Immature natural killer cell (primary cell): ENCODE measurements at regions not wholly inside any gene's neighbourhood (a gene's known extent, or its start where the extent isn't known, plus 50 kb on each side); places are given as distances from the start of the nearest gene placed in this dataset.

Experiments
- DNase-seq, 3 donors: peaks; one replicate each; pipeline ENCODE4 v3.0.0; 2022; ENCODE audit warnings: mixed read lengths in 1 of 3
- H3K27ac Mint-ChIP-seq, 6 donors: one replicate each; pipeline ENCODE4 v1.8.0; 2020; ENCODE audit warnings: mixed read lengths in 6 of 6, mild to moderate bottlenecking in 5 of 6, inconsistent platforms in 4 of 6, moderate library complexity in 3 of 6
- H3K27me3 Mint-ChIP-seq, 3 donors: one replicate each; pipeline ENCODE4 v1.8.0; 2020 to 2021; ENCODE audit warnings: low read depth in 3 of 3, mild to moderate bottlenecking in 3 of 3, mixed read lengths in 3 of 3, moderate library complexity in 3 of 3, inconsistent platforms in 1 of 3
- H3K36me3 Mint-ChIP-seq, 3 donors: one replicate each; pipeline ENCODE4 v1.8.0; 2020; ENCODE audit warnings: mixed read lengths in 3 of 3, inconsistent platforms in 2 of 3, mild to moderate bottlenecking in 2 of 3
- H3K4me1 Mint-ChIP-seq, 2 donors: one replicate each; pipeline ENCODE4 v1.8.0; 2020; ENCODE audit warnings: inconsistent platforms in 2 of 2, mild to moderate bottlenecking in 2 of 2, mixed read lengths in 2 of 2, moderate library complexity in 1 of 2
- H3K4me3 Mint-ChIP-seq, 5 donors: one replicate each; pipeline ENCODE4 v1.8.0; 2020; ENCODE audit warnings: mild to moderate bottlenecking in 5 of 5, mixed read lengths in 5 of 5, inconsistent platforms in 3 of 5, moderate library complexity in 3 of 5
- H3K9me3 Mint-ChIP-seq, 6 donors: one replicate each; pipeline ENCODE4 v1.8.0; 2020; ENCODE audit warnings: mild to moderate bottlenecking in 6 of 6, mixed read lengths in 6 of 6, inconsistent platforms in 4 of 6, moderate library complexity in 3 of 6

DNA sequence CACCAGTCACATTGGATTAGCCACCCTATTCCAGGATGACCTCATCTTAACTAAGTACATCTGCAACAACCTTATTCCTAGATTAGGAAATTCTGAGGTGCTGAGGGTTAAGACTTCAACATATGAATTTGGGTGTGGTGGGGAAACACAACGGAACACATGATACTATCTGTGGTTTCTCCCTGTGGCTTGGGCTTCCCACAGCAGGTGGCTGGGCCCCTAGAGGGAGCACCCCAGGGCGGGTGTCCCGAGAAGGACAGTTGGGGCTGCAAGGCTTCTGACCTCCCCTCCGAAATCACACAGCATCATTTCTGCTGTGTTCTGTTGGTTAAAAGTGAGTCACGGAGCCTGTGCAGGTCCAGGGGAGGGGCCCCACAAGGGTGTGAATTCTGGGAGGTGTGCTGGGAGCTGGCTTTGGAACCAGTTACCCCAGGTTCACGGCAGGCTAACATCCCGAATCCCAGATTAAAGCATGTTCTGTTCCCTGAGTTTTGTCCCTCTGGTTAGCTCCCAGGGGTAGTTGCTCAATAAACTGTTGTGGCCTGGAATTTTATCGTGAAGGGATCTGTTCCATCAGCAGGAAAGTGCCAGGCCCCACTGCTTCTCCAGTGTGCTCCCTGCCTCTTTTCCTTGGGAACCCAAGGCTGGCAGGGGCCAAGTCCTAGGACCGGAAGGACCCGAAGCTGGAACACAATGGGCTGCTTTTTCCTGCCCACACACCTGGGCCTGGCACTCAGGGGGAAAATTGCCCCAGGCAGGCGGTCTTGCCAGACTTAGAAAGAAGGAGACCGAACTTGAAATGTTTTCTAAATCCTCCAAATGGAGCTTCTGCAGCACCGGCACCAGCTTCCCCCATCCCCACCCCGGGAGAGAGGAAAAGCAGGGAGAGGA, 154.0 kb upstream of the WNT4 start:
- no peak overlapping the region for H3K27ac Mint-ChIP-seq
- no peaks in the 10 kb centered on the region for H3K36me3 Mint-ChIP-seq
- peaks cover 9 to 31% (median 16%) of the 10 kb centered on the region in 3 donors for H3K27me3 Mint-ChIP-seq
- no peaks in the 10 kb centered on the region for H3K9me3 Mint-ChIP-seq
- H3K4me1 Mint-ChIP-seq, result no peaks in the 10 kb centered on the region
- DNase-seq, result no peak
- H3K4me3 Mint-ChIP-seq, result no peak overlapping the region

DNA sequence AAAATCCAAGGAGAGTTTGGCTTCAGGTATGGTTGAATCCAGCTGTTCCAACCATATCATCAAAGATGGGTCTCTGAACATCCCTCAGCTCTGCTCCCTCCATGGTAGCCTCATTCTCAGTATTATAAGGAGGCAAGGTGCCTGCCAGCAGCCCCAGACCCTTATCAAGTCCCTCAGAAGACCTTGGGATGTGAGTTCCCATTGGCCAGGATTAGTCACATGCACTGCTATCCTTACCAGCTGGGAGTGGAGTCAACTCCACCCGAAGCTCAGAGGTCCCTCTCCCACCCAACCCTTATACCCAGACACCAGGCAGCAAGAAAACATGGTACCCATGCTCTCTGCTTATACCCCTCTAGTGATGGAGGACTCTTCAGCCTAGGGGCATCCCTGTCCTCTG, 153.7 kb upstream of the ZBTB40 start:
- Mint-ChIP-seq H3K36me3 (no peaks in the 10 kb centered on the region), H3K27ac (no peak overlapping the region), H3K4me3 (no peak overlapping the region), H3K4me1 (no peaks in the 10 kb centered on the region), H3K9me3 (no peaks in the 10 kb centered on the region), H3K27me3 (peaks cover 10 to 32% (median 16%) of the 10 kb centered on the region in 3 donors)
- DNase-seq, result no peak

DNA sequence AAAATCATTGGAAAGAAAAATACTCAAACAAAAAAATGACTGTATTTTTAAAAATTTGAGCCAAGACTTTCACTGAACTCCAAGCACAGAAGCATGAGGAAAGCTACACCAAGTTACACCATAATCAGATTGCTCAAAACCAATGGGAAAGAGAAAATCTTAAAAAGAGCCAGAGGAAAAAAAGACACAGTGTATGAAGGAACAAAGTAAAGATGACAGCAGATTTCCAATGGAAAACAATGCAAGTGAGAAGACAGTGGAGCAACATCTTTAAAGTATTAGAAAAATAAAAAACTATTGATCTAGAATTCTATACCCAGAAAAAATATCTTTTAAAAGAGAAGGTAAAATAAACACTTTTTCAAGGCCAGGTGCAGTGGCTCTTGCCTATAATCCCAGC, 147.8 kb upstream of the ZBTB40 start:
- Mint-ChIP-seq H3K4me3 (no peak overlapping the region), H3K27me3 (peaks cover 11 to 16% (median 12%) of the 10 kb centered on the region in 3 donors), H3K27ac (no peak overlapping the region), H3K9me3 (peaks cover 0 to 5% (median 0%) of the 10 kb centered on the region in 6 donors), H3K36me3 (no peaks in the 10 kb centered on the region), H3K4me1 (no peaks in the 10 kb centered on the region)
- no peak for DNase-seq

DNA sequence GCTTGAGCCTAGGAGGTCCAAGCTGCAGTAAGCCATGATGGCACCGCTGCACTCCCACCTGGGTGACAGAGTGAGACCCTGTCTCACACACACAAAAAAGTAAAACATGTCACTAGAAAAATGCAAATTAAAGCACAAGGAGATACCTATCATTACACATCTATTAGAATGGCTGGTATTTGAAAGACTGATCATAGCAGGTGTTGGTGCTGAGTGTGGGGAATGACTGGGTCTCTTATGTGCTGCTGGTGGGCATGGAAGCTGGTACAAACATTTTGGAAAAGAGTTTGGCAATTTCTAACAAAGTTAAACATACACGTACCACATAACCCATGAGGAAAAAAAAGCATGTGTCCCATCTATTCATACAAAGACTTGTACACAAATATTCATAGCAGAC, 142.1 kb upstream of the ZBTB40 start:
- Mint-ChIP-seq H3K9me3 (peaks cover 0 to 5% (median 0%) of the 10 kb centered on the region in 6 donors), H3K27ac (no peak overlapping the region), H3K4me3 (no peak overlapping the region), H3K36me3 (no peaks in the 10 kb centered on the region), H3K27me3 (peaks cover 5 to 8% (median 8%) of the 10 kb centered on the region in 3 donors), H3K4me1 (no peaks in the 10 kb centered on the region)
- DNase-seq, result no peak

DNA sequence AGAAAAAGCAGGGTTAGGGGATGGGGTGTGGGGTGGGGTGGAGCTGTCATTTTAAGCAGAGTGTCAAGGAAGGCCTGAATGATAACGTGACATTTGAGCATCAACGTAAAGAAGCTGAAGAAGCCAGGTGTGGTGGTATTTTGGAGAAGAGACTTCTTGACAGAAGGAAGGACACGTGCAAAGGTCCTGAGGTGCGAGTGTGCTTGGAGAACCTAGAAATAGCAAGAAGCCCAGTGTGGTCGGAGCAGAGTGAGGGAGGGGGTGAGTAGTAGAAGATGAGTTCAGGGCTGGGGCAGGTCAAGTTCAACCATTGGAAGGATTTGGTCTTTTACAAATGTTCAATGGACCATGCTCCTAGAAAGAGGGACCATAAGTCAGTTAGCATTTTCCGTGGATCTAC, 140.2 kb upstream of the ZBTB40 start:
- Mint-ChIP-seq H3K4me1 (no peaks in the 10 kb centered on the region), H3K27ac (no peak overlapping the region), H3K4me3 (no peak overlapping the region), H3K27me3 (peaks cover 3 to 7% (median 4%) of the 10 kb centered on the region in 3 donors), H3K9me3 (peaks cover 0 to 5% (median 0%) of the 10 kb centered on the region in 6 donors), H3K36me3 (no peaks in the 10 kb centered on the region)
- no peak for DNase-seq

DNA sequence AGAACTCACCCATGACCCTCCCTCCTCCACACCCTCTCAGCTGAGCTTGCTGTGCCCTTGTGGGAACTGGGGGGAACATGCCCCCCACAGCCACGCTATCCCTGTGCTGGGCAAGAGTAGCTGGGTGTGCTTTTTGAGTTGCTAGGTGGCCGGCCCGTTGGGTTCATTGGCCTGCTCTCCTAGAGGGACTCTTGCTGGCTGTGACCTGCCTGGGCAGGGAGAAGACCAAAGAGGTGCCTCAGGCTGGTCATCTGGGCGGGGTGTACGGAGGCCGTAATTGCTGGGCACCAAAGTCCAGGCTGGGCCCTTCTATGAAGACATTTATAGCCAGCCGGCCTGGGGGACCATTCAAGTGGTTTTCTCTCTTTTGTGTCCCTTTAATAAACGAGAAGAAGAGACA, 138.3 kb upstream of the ZBTB40 start:
- H3K27ac Mint-ChIP-seq, result no peak overlapping the region
- peaks cover 1 to 4% (median 2%) of the 10 kb centered on the region in 3 donors for H3K27me3 Mint-ChIP-seq
- DNase-seq, result no peak
- H3K4me1 Mint-ChIP-seq, result no peaks in the 10 kb centered on the region
- H3K36me3 Mint-ChIP-seq, result no peaks in the 10 kb centered on the region
- peaks cover 0 to 2% (median 0%) of the 10 kb centered on the region in 6 donors for H3K9me3 Mint-ChIP-seq
- H3K4me3 Mint-ChIP-seq, result no peak overlapping the region

DNA sequence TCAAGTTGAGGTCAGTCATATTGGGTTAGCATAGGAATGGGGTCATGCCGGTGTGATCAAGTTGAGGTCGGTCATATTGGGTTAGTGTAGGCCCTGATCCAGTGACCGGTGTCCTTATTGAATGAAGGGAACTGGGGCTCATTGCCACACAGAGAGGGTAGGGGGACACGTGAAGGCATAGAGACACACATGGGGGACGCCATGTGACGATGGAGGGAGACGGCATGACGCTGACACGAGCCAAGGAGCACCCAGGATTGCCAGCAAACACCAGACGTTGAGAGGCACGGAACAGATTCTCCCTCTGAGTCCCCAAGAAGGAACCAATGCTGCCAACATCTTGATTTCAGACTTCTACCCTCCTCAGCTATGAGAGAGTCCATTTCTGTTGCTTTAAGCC, 136.9 kb upstream of the ZBTB40 start:
- H3K9me3 Mint-ChIP-seq, result peaks cover 0 to 2% (median 0%) of the 10 kb centered on the region in 6 donors
- no peaks in the 10 kb centered on the region for H3K36me3 Mint-ChIP-seq
- H3K27me3 Mint-ChIP-seq, result peaks cover 1 to 6% (median 6%) of the 10 kb centered on the region in 3 donors
- no peak overlapping the region for H3K27ac Mint-ChIP-seq
- H3K4me3 Mint-ChIP-seq, result no peak overlapping the region
- no peaks in the 10 kb centered on the region for H3K4me1 Mint-ChIP-seq
- DNase-seq, result no peak

DNA sequence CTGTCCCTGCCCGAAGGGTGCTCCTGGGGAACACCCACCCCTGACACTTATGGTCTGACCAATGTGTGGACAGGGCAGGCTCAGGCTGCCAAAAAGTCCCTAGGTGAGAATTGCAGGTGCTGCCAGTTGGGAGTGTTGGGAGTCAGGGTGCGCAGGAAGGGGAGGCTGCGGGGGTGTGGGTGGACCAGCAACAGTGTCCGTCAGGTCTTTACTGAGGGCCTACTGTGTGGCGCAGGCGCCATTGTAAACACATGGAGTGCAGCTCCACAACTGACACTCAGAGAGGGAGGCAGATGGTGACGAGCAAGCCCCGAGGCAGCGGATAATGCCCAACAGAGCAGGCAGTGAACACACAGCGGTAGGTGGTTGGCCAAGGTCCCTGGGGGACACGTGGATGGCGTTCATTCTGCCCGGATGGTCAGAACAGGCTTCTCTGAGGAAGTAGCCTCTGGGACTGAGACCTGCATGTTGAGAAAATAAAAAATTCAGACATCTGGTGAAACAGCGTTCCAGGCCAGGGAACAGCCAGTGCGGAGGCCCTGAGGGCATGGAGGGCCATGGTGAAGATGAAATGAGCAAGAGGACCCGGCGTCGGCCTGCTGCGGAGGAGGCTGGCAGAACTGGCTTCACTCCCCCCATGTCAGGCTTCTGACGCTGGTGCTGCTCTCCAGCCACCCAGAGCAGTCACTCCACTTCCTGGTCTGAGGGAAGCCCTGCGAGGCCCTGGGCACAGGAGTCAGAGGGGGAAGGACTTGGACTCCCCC, 136.2 kb upstream of the ZBTB40 start:
- Mint-ChIP-seq H3K4me3 (no peak overlapping the region), H3K9me3 (peaks cover 0 to 2% (median 0%) of the 10 kb centered on the region in 6 donors), H3K27ac (no peak overlapping the region)

DNA sequence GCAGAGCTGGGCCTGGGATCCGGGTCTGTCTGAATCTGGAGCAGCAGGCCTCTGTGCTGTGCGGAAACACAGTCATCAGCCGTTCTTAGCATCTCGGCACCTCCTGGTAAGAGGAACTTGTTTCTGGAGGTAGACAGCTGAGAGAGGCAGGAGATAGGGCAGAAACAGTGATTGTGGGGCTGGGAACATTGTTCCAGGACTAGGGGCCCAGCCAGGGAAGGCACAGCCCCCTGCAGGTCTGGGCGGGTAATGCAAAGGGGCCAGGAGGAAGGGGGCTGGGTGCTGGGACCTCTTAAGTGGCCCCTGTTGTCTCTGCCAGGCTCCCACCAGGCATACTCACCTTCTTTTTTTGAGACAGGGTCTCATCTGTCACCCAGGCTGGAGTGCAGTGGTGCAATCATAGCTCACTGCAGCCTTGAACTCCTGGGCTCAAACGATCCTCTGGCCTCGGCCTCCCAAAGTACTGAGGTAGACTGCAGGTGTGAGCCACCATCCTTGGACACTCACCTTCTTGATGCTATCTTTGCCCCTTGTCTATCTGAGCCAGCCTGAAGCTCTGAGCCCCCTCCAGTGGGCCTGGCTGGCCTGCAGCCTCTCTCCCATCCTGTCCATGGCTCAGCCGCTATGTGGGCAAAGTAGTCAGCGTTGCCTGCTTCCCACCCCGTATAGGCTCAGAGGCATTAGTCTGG, 134.3 kb upstream of the ZBTB40 start:
- Mint-ChIP-seq H3K4me3 (no peak overlapping the region), H3K4me1 (no peaks in the 10 kb centered on the region)

More for the DNA sequence above, 136.2 kb upstream of the ZBTB40 start:
- Mint-ChIP-seq H3K4me1 (no peaks in the 10 kb centered on the region), H3K27me3 (peaks cover 2 to 6% (median 6%) of the 10 kb centered on the region in 3 donors), H3K36me3 (no peaks in the 10 kb centered on the region)
- DNase-seq, result no peak

DNA sequence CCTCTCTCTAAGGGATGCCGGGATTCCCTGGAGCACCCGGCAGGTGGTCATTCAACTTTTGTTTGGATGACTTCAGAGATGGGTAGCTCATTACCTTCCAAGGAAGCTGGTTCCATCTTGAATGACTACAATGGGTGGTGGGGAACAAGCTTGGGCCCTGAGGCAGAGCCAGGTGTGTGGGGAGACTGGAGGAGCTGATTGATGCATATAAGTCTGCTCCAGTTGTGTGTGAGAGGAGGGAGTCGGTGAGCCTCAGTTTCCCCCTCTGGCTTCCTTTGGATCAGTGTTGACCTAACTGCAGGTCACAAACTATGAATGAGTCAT, 133.8 kb upstream of the ZBTB40 start:
- Mint-ChIP-seq H3K27me3 (peaks cover 2 to 6% (median 6%) of the 10 kb centered on the region in 3 donors), H3K4me3 (no peak overlapping the region), H3K9me3 (no peaks in the 10 kb centered on the region), H3K4me1 (no peaks in the 10 kb centered on the region), H3K27ac (no peak overlapping the region), H3K36me3 (no peaks in the 10 kb centered on the region)
- DNase-seq, result no peak

More for the DNA sequence above, 134.3 kb upstream of the ZBTB40 start:
- Mint-ChIP-seq H3K27ac (peak overlapping the region in 1 of 6 donors; percentile 28), H3K36me3 (no peaks in the 10 kb centered on the region), H3K27me3 (peaks cover 2 to 6% (median 6%) of the 10 kb centered on the region in 3 donors), H3K9me3 (no peaks in the 10 kb centered on the region)
- no peak for DNase-seq

DNA sequence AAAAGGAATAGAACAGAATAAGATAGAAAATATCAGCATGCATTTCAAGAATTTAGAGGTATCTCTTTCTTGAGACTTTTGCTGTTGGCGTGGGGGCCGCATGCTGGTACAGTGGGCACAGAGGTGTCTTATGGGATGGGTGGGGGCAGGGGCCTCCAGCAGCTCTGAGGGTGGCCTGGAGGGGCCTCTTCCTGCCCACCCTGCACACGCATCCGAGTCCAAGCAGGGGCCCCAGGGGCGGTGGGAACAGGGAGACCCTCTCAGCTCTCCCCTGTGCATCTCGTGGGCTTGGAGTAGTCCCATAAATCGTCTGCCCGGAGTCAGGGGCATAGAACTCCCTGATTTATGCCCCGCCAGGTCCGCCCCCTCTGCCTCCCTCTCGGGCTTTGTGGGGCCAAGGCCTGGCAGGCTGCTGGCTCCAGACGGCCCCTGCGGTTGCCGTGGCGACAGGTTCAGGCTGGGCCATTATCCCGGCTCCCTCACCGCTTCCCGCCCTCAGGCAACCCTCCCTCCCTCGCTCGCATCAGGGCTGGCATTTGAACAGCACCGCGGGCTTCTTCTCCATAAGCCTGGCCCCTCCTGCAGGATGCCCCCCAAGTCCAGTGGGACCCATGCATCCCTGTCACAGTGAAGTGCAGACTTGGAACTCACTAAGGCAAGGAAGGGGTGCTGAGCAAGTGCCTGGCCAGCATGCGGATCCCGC, 133.2 kb upstream of the ZBTB40 start:
- Mint-ChIP-seq H3K9me3 (no peaks in the 10 kb centered on the region), H3K27ac (no peak overlapping the region), H3K36me3 (no peaks in the 10 kb centered on the region), H3K4me1 (no peaks in the 10 kb centered on the region), H3K4me3 (no peak overlapping the region), H3K27me3 (peaks cover 2 to 6% (median 6%) of the 10 kb centered on the region in 3 donors)
- no peak for DNase-seq

DNA sequence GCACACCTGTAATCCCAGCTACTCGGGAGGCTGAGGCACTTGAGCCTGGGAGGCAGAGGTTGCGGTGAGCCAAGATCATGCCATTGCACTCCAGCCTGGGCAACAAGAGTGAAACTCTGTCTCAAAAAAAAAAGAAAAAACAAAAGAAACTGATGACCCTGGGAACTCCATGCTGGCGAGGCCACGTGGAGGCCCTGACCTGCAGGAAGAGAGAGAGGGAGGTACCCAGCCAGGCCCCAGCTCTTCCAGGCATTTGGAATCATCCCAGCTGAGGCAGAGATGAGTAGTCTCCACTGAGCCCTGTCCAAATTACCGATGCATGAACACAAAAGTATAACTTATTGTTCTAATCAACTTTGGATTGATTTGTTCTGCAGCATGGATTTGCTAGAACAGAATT, 132.0 kb upstream of the ZBTB40 start:
- Mint-ChIP-seq H3K27ac (no peak overlapping the region), H3K36me3 (no peaks in the 10 kb centered on the region), H3K4me1 (no peaks in the 10 kb centered on the region), H3K4me3 (no peak overlapping the region), H3K27me3 (peaks cover 2 to 6% (median 5%) of the 10 kb centered on the region in 3 donors), H3K9me3 (no peaks in the 10 kb centered on the region)
- no peak for DNase-seq

DNA sequence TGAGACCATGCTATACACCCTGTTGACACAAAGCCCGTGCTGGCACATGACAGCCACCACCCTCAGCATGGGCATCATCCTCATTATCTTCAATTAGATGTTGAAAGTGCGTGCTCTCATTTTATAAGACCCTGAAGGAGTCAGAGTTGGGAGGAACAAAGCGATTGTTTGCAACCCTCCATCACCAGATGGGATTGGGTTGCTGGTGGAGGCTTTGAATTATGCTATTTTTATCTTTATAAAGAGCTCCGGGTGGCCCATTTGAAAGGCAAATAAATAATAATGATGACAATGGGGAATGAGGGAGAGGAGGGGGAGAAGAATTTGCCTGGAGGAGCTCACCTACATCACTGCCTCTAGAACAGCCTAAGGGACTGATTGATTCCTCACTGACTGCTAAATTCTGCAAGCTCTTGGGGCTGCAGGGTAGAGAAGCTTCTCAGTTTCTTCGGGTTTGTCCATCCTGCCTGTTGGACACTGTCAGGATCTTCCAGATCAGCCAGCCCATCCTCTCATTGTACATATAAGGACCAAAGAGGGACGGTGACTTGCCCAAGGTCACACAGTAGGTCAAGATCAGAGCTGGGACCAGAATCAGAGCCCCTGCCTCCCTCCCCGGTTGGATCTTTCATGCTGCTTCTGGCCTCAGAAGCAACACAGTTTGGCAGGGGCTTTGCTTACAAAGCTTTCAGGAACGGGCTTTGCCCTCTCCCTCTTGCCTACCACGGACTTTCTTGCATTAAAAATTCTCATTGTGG, 130.9 kb upstream of the ZBTB40 start:
- DNase-seq, result no peak
- no peak overlapping the region for H3K27ac Mint-ChIP-seq
- H3K4me3 Mint-ChIP-seq, result no peak overlapping the region
- no peaks in the 10 kb centered on the region for H3K36me3 Mint-ChIP-seq
- H3K9me3 Mint-ChIP-seq, result no peaks in the 10 kb centered on the region
- H3K4me1 Mint-ChIP-seq, result no peaks in the 10 kb centered on the region
- peaks cover 2 to 6% (median 4%) of the 10 kb centered on the region in 3 donors for H3K27me3 Mint-ChIP-seq
